HepG2 (cell line): ENCODE measurements at regions not wholly inside any gene's neighbourhood (a gene's known extent, or its start where the extent isn't known, plus 50 kb on each side); places are given as distances from the start of the nearest gene placed in this dataset.

Source experiments
- ATF3 ChIP-seq: sonication (generic); formaldehyde crosslinking; IDR thresholded peaks from 2 replicates; pipeline ENCODE4 v1.4.0; 2020; ENCODE audit warnings: missing genetic modification reagents
- ATF7 ChIP-seq, 2 experiments: fragments of 450-650 bp in 1 of 2; sonication (generic) in 1 of 2; formaldehyde crosslinking in 1 of 2; IDR thresholded peaks; 2 replicates each; pipeline versions ENCODE4 v1.4.0 to v1.6.1; 2016 to 2020; ENCODE audit warnings: antibody characterized with exemption in 1 of 2, mild to moderate bottlenecking in 1 of 2, missing genetic modification reagents in 1 of 2
- CEBPG ChIP-seq: IDR thresholded peaks from 2 replicates; pipeline ENCODE4 v1.6.1; 2016
- FOXA3 ChIP-seq: IDR thresholded peaks from 2 replicates; pipeline ENCODE4 v1.6.1; 2016; ENCODE audit warnings: missing genetic modification reagents, missing compliant biosample characterization
- FOXK1 ChIP-seq: sonication (generic); formaldehyde crosslinking; IDR thresholded peaks from 2 replicates; pipeline ENCODE4 v1.4.0; 2020; ENCODE audit warnings: low read depth, missing genetic modification reagents, borderline replicate concordance
- IKZF1 ChIP-seq: fragments of 450-650 bp; IDR thresholded peaks from 2 replicates; pipeline ENCODE4 v1.7.1; 2016
- MAFF ChIP-seq: IDR thresholded peaks from 2 replicates; pipeline ENCODE4 v1.6.1; 2011; ENCODE audit warnings: low read depth, low read length, improper control_type of control experiment
- MIER3 ChIP-seq: IDR thresholded peaks from 2 replicates; pipeline ENCODE4 v1.6.1; 2016; ENCODE audit warnings: missing compliant biosample characterization, borderline replicate concordance
- PHF21A ChIP-seq: sonication (generic); formaldehyde crosslinking; IDR thresholded peaks from 2 replicates; pipeline ENCODE4 v1.5.0; 2020; ENCODE audit warnings: mild to moderate bottlenecking, missing genetic modification reagents
- SIX1 ChIP-seq: sonication (generic); formaldehyde crosslinking; IDR thresholded peaks from 2 replicates; pipeline ENCODE4 v1.4.0; 2020; ENCODE audit warnings: missing genetic modification reagents, borderline replicate concordance
- STAT6 ChIP-seq: sonication (generic); formaldehyde crosslinking; IDR thresholded peaks from 2 replicates; pipeline ENCODE4 v1.4.0; 2020; ENCODE audit warnings: missing genetic modification reagents, mild to moderate bottlenecking, borderline replicate concordance
- ZBTB7B ChIP-seq: sonication (generic); formaldehyde crosslinking; IDR thresholded peaks from 2 replicates; pipeline ENCODE4 v1.4.0; 2020; ENCODE audit warnings: missing genetic modification reagents
- ZNF3 ChIP-seq: IDR thresholded peaks from 2 replicates; pipeline ENCODE4 v1.7.0; 2017; ENCODE audit warnings: inconsistent platforms
- ZNF326 ChIP-seq: sonication (generic); formaldehyde crosslinking; IDR thresholded peaks from 2 replicates; pipeline ENCODE4 v1.4.0; 2020; ENCODE audit warnings: missing genetic modification reagents, borderline replicate concordance
- ZNF550 ChIP-seq: sonication (generic); formaldehyde crosslinking; IDR thresholded peaks from 2 replicates; pipeline ENCODE4 v1.4.0; 2020; ENCODE audit warnings: mild to moderate bottlenecking, missing genetic modification reagents, borderline replicate concordance
- ZNF773 ChIP-seq: sonication (generic); formaldehyde crosslinking; IDR thresholded peaks from 2 replicates; pipeline ENCODE4 v1.4.0; 2020; ENCODE audit warnings: missing genetic modification reagents, borderline replicate concordance
- ZNF83 ChIP-seq: sonication (generic); formaldehyde crosslinking; IDR thresholded peaks from 2 replicates; pipeline ENCODE4 v1.4.0; 2020; ENCODE audit warnings: missing genetic modification reagents, mild to moderate bottlenecking, borderline replicate concordance
- TF ChIP-seq, protein P1 (sequence below): sonication (generic); formaldehyde crosslinking; IDR thresholded peaks from 2 replicates; pipeline ENCODE4 v1.5.1; 2020; ENCODE audit warnings: mild to moderate bottlenecking, missing genetic modification reagents, borderline replicate concordance
- TF ChIP-seq, protein P2 (sequence below): IDR thresholded peaks from 2 replicates; pipeline ENCODE4 v1.6.1; 2016; ENCODE audit warnings: missing biosample characterization, missing genetic modification reagents, low read depth
- TF ChIP-seq, protein P3 (sequence below): IDR thresholded peaks from 2 replicates; pipeline ENCODE4 v1.6.1; 2016; ENCODE audit warnings: missing compliant biosample characterization, missing genetic modification reagents, borderline replicate concordance

DNA sequence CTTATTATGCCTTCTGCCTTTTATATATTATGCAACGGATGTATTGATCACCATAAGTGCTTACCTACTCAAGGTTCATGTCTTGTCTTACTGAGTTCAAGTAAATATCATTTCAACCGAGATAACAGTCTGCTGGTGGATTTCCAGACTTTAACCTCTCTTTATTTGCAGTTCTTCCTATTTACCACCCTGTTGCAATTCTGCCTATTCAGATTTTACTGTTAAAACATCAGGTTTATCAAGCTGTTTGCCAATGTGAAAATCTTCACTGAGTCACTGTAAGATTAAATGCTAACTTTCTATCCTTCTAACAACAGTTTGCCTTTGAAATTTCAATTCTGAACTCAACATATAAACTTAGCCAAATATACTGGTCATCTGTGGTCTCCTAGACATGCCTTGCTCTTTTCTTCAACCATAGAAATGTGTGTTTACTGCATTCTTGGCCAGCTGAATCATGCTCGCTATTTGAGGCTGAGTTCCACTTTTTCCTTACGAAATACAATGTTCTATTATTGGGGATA is 471.7 kb upstream of the RORB start (continued):
- TF ChIP-seq, protein P1, sequence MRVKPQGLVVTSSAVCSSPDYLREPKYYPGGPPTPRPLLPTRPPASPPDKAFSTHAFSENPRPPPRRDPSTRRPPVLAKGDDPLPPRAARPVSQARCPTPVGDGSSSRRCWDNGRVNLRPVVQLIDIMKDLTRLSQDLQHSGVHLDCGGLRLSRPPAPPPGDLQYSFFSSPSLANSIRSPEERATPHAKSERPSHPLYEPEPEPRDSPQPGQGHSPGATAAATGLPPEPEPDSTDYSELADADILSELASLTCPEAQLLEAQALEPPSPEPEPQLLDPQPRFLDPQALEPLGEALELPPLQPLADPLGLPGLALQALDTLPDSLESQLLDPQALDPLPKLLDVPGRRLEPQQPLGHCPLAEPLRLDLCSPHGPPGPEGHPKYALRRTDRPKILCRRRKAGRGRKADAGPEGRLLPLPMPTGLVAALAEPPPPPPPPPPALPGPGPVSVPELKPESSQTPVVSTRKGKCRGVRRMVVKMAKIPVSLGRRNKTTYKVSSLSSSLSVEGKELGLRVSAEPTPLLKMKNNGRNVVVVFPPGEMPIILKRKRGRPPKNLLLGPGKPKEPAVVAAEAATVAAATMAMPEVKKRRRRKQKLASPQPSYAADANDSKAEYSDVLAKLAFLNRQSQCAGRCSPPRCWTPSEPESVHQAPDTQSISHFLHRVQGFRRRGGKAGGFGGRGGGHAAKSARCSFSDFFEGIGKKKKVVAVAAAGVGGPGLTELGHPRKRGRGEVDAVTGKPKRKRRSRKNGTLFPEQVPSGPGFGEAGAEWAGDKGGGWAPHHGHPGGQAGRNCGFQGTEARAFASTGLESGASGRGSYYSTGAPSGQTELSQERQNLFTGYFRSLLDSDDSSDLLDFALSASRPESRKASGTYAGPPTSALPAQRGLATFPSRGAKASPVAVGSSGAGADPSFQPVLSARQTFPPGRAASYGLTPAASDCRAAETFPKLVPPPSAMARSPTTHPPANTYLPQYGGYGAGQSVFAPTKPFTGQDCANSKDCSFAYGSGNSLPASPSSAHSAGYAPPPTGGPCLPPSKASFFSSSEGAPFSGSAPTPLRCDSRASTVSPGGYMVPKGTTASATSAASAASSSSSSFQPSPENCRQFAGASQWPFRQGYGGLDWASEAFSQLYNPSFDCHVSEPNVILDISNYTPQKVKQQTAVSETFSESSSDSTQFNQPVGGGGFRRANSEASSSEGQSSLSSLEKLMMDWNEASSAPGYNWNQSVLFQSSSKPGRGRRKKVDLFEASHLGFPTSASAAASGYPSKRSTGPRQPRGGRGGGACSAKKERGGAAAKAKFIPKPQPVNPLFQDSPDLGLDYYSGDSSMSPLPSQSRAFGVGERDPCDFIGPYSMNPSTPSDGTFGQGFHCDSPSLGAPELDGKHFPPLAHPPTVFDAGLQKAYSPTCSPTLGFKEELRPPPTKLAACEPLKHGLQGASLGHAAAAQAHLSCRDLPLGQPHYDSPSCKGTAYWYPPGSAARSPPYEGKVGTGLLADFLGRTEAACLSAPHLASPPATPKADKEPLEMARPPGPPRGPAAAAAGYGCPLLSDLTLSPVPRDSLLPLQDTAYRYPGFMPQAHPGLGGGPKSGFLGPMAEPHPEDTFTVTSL (CRISPR knock-in tag): peak; percentile 96; the same call in 1 of the 2 replicates
- TF ChIP-seq ZNF773 (CRISPR knock-in tag) (no peak), FOXK1 (CRISPR knock-in tag) (peak; percentile 81), ATF3 (peak; percentile 84), CEBPG (CRISPR knock-in tag) (peak; percentile 90), ZNF326 (CRISPR knock-in tag) (no peak), ZNF3 (no peak), FOXA3 (CRISPR knock-in tag) (peak; percentile 91), ZNF83 (CRISPR knock-in tag) (no peak), STAT6 (CRISPR knock-in tag) (0 out of 2 replicates have a peak, but pooled peaks have one; percentile 72), ZNF550 (CRISPR knock-in tag) (no peak), MIER3 (CRISPR knock-in tag) (peak; percentile 43; the same call in 1 of the 2 replicates), PHF21A (CRISPR knock-in tag) (0 out of 2 replicates have a peak, but pooled peaks have one; percentile 42), MAFF (peak; percentile 62), ATF7 (IDR thresholded peaks at IDR 0.05) (no peak), ATF7 (CRISPR knock-in tag; IDR thresholded peaks at IDR 0.05) (no peak), SIX1 (CRISPR knock-in tag) (peak; percentile 57; the same call in 1 of the 2 replicates), IKZF1 (no peak), ZBTB7B (CRISPR knock-in tag) (no peak)
- TF ChIP-seq, protein P2, sequence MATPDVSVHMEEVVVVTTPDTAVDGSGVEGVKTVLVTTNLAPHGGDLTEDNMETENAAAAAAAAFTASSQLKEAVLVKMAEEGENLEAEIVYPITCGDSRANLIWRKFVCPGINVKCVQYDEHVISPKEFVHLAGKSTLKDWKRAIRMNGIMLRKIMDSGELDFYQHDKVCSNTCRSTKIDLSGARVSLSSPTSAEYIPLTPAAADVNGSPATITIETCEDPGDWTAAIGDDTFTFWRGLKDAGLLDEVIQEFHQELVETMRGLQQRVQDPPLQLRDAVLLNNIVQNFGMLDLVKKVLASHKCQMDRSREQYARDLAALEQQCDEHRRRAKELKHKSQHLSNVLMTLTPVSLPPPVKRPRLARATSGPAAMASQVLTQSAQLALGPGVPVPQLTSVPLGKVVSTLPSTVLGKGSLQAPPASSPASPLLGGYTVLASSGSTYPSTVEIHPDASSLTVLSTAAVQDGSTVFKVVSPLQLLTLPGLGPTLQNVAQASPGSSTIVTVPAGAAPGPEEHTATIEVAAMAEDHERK (CRISPR knock-in tag): no peak
- TF ChIP-seq, protein P3, sequence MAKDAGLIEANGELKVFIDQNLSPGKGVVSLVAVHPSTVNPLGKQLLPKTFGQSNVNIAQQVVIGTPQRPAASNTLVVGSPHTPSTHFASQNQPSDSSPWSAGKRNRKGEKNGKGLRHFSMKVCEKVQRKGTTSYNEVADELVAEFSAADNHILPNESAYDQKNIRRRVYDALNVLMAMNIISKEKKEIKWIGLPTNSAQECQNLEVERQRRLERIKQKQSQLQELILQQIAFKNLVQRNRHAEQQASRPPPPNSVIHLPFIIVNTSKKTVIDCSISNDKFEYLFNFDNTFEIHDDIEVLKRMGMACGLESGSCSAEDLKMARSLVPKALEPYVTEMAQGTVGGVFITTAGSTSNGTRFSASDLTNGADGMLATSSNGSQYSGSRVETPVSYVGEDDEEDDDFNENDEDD (CRISPR knock-in tag): no peak; the same call in 1 of the 2 replicates
